ENCODE measurements at regions not wholly inside any gene's neighbourhood (a gene's known extent, or its start where the extent isn't known, plus 50 kb on each side); places are given as distances from the start of the nearest gene placed in this dataset.

GRCh38 chr21:27268290-27268689 is 301.4 kb upstream of the ADAMTS5 start:
- Histone ChIP-seq H3K4me3 (no peak overlapping the region), H3K4me1 (ENCODE audit: low read depth) (peaks cover 3% of the 10 kb centered on the region), H3K27ac (no peak overlapping the region), H3K27me3 (no peaks in the 10 kb centered on the region), H3K9me3 (ENCODE audit: low read depth) (no peaks in the 10 kb centered on the region), H3K36me3 (no peaks in the 10 kb centered on the region)
- no peak for TF ChIP-seq CTCF (IDR thresholded peaks at IDR 0.05; ENCODE audit: low read depth, low read length)
- peak in 1 of 2 donors; percentile 16 for DNase-seq (ENCODE audit: low read depth in 1 of 2, low spot score in 1 of 2)

- no peaks in the 10 kb centered on the region for H3K27me3 ChIP-seq
- peaks cover 3% of the 10 kb centered on the region for H3K4me1 ChIP-seq (ENCODE audit: low read depth)
- H3K9me3 ChIP-seq (ENCODE audit: low read depth) = no peaks in the 10 kb centered on the region
- H3K36me3 ChIP-seq = no peaks in the 10 kb centered on the region
- no peak for DNase-seq (ENCODE audit: low read depth in 1 of 2, low spot score in 1 of 2)
- H3K4me3 ChIP-seq = no peak overlapping the region
- TF ChIP-seq CTCF (IDR thresholded peaks at IDR 0.05; ENCODE audit: low read depth, low read length) = no peak
- H3K27ac ChIP-seq = no peak overlapping the region
Measured at GRCh38 chr21:27265949-27266348, 299.1 kb upstream of the ADAMTS5 start.

GRCh38 chr21:27265492-27265891 is 298.6 kb upstream of the ADAMTS5 start:
- DNase-seq (ENCODE audit: low read depth in 1 of 2, low spot score in 1 of 2) = no peak
- TF ChIP-seq CTCF (IDR thresholded peaks at IDR 0.05; ENCODE audit: low read depth, low read length) = no peak
- Histone ChIP-seq H3K36me3 (no peaks in the 10 kb centered on the region), H3K9me3 (ENCODE audit: low read depth) (no peaks in the 10 kb centered on the region), H3K27ac (no peak overlapping the region), H3K27me3 (no peaks in the 10 kb centered on the region), H3K4me3 (no peak overlapping the region), H3K4me1 (ENCODE audit: low read depth) (peaks cover 3% of the 10 kb centered on the region)

- Histone ChIP-seq H3K4me3 (no peak overlapping the region), H3K9me3 (ENCODE audit: low read depth) (no peaks in the 10 kb centered on the region), H3K27ac (no peak overlapping the region), H3K4me1 (ENCODE audit: low read depth) (peaks cover 3% of the 10 kb centered on the region), H3K27me3 (no peaks in the 10 kb centered on the region), H3K36me3 (no peaks in the 10 kb centered on the region)
- TF ChIP-seq CTCF (IDR thresholded peaks at IDR 0.05; ENCODE audit: low read depth, low read length) = no peak
- DNase-seq (ENCODE audit: low read depth in 1 of 2, low spot score in 1 of 2) = no peak
Measured at GRCh38 chr21:27261676-27262075, 294.8 kb upstream of the ADAMTS5 start.

GRCh38 chr21:27260728-27261127 is 293.8 kb upstream of the ADAMTS5 start:
- Histone ChIP-seq H3K27me3 (no peaks in the 10 kb centered on the region), H3K36me3 (no peaks in the 10 kb centered on the region), H3K4me3 (no peak overlapping the region), H3K4me1 (ENCODE audit: low read depth) (peaks cover 3% of the 10 kb centered on the region), H3K27ac (no peak overlapping the region), H3K9me3 (ENCODE audit: low read depth) (no peaks in the 10 kb centered on the region)
- no peak for TF ChIP-seq CTCF (IDR thresholded peaks at IDR 0.05; ENCODE audit: low read depth, low read length)
- DNase-seq (ENCODE audit: low read depth in 1 of 2, low spot score in 1 of 2) = no peak
